NCI-H2196 treated with DMSO at 0.1 percent for 48 hours (cell line): ENCODE measurements at regions not wholly inside any gene's neighbourhood (a gene's known extent, or its start where the extent isn't known, plus 50 kb on each side); places are given as distances from the start of the nearest gene placed in this dataset.
A peak's percentile ranks its signal among the peaks of the same experiment; 100 is the strongest.
"Not testable (repeated sequence)": the region's sequence is repeated elsewhere in the genome, so short reads cannot be mapped to it uniquely, and the experiment has no call there.

ENCODE experiments used
- DNase-seq: peaks from one replicate; lab custom pipeline; 2025; ENCODE audit not compliant: unreplicated experiment; lab: John Stamatoyannopoulos, UW

- no peak for DNase-seq
Measured at GRCh38 chr5:157961896-157962590, 103.1 kb upstream of the CLINT1 start.

GRCh38 chr5:157961176-157961575 lies 102.2 kb upstream of the CLINT1 start:
- DNase-seq, result no peak

- DNase-seq, result no peak
Measured at GRCh38 chr5:157959370-157959769, 100.4 kb upstream of the CLINT1 start.

- DNase-seq, result no peak
Measured at GRCh38 chr5:157956271-157956885, 97.4 kb upstream of the CLINT1 start.

GRCh38 chr5:157955541-157956172 lies 96.7 kb upstream of the CLINT1 start:
- DNase-seq, result no peak

- no peak for DNase-seq
Measured at GRCh38 chr5:157952374-157952685, 93.4 kb upstream of the CLINT1 start.

GRCh38 chr5:157951673-157952373 lies 92.9 kb upstream of the CLINT1 start:
- DNase-seq, result no peak

GRCh38 chr5:157949520-157949919 lies 90.6 kb upstream of the CLINT1 start:
- no peak for DNase-seq

GRCh38 chr5:157948738-157949410 lies 89.9 kb upstream of the CLINT1 start:
- peak; percentile 54 for DNase-seq

- no peak for DNase-seq
Measured at GRCh38 chr5:157947156-157947555, 88.2 kb upstream of the CLINT1 start.

- DNase-seq, result not testable (repeated sequence)
Measured at GRCh38 chr5:157945822-157946221, 86.9 kb upstream of the CLINT1 start.

- no peak for DNase-seq
Measured at GRCh38 chr5:157944938-157945337, 86.0 kb upstream of the CLINT1 start.

GRCh38 chr5:157944077-157944633 lies 85.2 kb upstream of the CLINT1 start:
- DNase-seq, result no peak

- DNase-seq, result no peak
Measured at GRCh38 chr5:157942595-157942994, 83.7 kb upstream of the CLINT1 start.

- DNase-seq, result no peak
Measured at GRCh38 chr5:157941616-157942015, 82.7 kb upstream of the CLINT1 start.

GRCh38 chr5:157938101-157938500 lies 79.2 kb upstream of the CLINT1 start:
- not testable (repeated sequence) for DNase-seq

GRCh38 chr5:157936776-157937501 lies 78.0 kb upstream of the CLINT1 start:
- DNase-seq, result not testable (repeated sequence)

GRCh38 chr5:157934600-157934999 lies 75.7 kb upstream of the CLINT1 start:
- no peak for DNase-seq

- DNase-seq, result no peak
Measured at GRCh38 chr5:157933005-157933404, 74.1 kb upstream of the CLINT1 start.

- no peak for DNase-seq
Measured at GRCh38 chr5:157930710-157931109, 71.8 kb upstream of the CLINT1 start.
